GM12892 (cell line): ENCODE measurements at regions not wholly inside any gene's neighbourhood (a gene's known extent, or its start where the extent isn't known, plus 50 kb on each side); places are given as distances from the start of the nearest gene placed in this dataset.

ENCODE experiments used
- POLR2A ChIP-seq: IDR thresholded peaks from 2 replicates; pipeline ENCODE4 v1.6.1; 2011; ENCODE audit warnings: low read depth, low read length, control low read depth
- POLR2AphosphoS5 ChIP-seq: IDR thresholded peaks from 2 replicates; pipeline ENCODE4 v1.6.1; 2011; ENCODE audit warnings: low read depth, low read length, control low read depth
- TAF1 ChIP-seq: IDR thresholded peaks from 2 replicates; pipeline ENCODE4 v1.6.1; 2011; ENCODE audit warnings: low read depth, mild to moderate bottlenecking, control low read depth, low read length, borderline replicate concordance

DNA sequence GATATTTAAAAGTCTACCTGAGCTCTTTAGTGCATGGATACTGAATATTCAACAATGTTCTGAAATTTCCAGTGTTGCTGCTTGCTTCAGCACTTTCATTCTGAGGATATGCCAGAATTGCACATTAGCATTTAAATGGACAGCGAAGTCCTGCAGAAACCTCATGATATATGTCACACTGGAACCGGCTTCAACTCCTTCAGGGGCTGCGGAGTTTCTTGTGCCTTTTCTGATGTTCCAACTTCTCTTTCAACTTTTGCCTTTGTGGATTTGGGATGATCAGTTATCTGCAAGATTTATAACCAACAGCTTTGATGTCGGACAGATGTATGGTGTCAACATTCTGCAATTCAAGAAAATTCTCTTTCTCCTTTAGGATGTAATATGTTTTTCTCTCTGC lies 142.5 kb upstream of the LMNTD1 start:
- TF ChIP-seq POLR2AphosphoS5 (no peak), TAF1 (no peak), POLR2A (no peak)
